ENCODE measurements at regions not wholly inside any gene's neighbourhood (a gene's known extent, or its start where the extent isn't known, plus 50 kb on each side); places are given as distances from the start of the nearest gene placed in this dataset.

GRCh38 chr12:79993106-79993862, 58.4 kb upstream of the PPP1R12A start:
- TF ChIP-seq CTCF (IDR thresholded peaks at IDR 0.05), result no peak
- no peak for TF ChIP-seq EZH2 (IDR thresholded peaks at IDR 0.05)

All from neural progenitor cell (in vitro differentiated cells).